LNCaP clone FGC (cell line): ENCODE measurements at regions not wholly inside any gene's neighbourhood (a gene's known extent, or its start where the extent isn't known, plus 50 kb on each side); places are given as distances from the start of the nearest gene placed in this dataset.
"Not testable (repeated sequence)": the region's sequence is repeated elsewhere in the genome, so short reads cannot be mapped to it uniquely, and the experiment has no call there.

Experiments used
- DNase-seq: peaks from one replicate; pipeline ENCODE4 v3.0.0-alpha.2; 2011; ENCODE audit warnings: low read depth
- H3K4me3 ChIP-seq: 2 replicates; pipeline ENCODE4 v1.5.1; 2011; ENCODE audit warnings: mild to moderate bottlenecking, low read depth, low read length, control low read depth
- CTCF ChIP-seq: IDR thresholded peaks from 2 replicates; pipeline ENCODE4 v1.5.1; 2012; ENCODE audit warnings: mild to moderate bottlenecking; ENCODE audit not compliant: control insufficient read depth, insufficient read depth; ENCODE audit errors: extremely low read depth

GRCh38 chr9:32161209-32161608, 223.2 kb upstream of the ACO1 start:
- no peak overlapping the region for H3K4me3 ChIP-seq
- DNase-seq = no peak
- no peak for TF ChIP-seq CTCF

- H3K4me3 ChIP-seq = no peak overlapping the region
- TF ChIP-seq CTCF = no peak
- DNase-seq = no peak
Measured at GRCh38 chr9:32161720-32162119, 222.7 kb upstream of the ACO1 start.

GRCh38 chr9:32166316-32166715, 218.1 kb upstream of the ACO1 start:
- not testable (repeated sequence) for H3K4me3 ChIP-seq, DNase-seq

- no peak for DNase-seq
- TF ChIP-seq CTCF = no peak
- no peak overlapping the region for H3K4me3 ChIP-seq
Measured at GRCh38 chr9:32171339-32171738, 213.1 kb upstream of the ACO1 start.

- no peak overlapping the region for H3K4me3 ChIP-seq
- TF ChIP-seq CTCF = no peak
- DNase-seq = no peak
Measured at GRCh38 chr9:32172256-32172655, 212.2 kb upstream of the ACO1 start.

GRCh38 chr9:32177396-32177795, 207.0 kb upstream of the ACO1 start:
- no peak for DNase-seq
- H3K4me3 ChIP-seq = no peak overlapping the region
- no peak for TF ChIP-seq CTCF

- DNase-seq = no peak
- TF ChIP-seq CTCF = no peak
- H3K4me3 ChIP-seq = no peak overlapping the region
Measured at GRCh38 chr9:32180597-32180996, 203.8 kb upstream of the ACO1 start.

GRCh38 chr9:32200241-32200640, 184.2 kb upstream of the ACO1 start:
- TF ChIP-seq CTCF = no peak
- no peak for DNase-seq
- H3K4me3 ChIP-seq = no peak overlapping the region
